Uterus (tissue), 3 donors: ENCODE measurements at regions not wholly inside any gene's neighbourhood (a gene's known extent, or its start where the extent isn't known, plus 50 kb on each side); places are given as distances from the start of the nearest gene placed in this dataset.

Experiments used
- DNase-seq, 2 donors: peaks; one replicate each; pipeline ENCODE4 v3.0.0-alpha.2; 2019 to 2020
- H3K27ac ChIP-seq, 2 donors: fragments of 200-600 bp; sonication (generic); 1 replicate in 1 of 2; 2 replicates in 1 of 2; pipeline ENCODE4 v1.5.1; 2016 to 2018
- H3K27me3 ChIP-seq, 2 donors: fragments of 200-600 bp; sonication (generic); one replicate each; pipeline ENCODE4 v1.5.1; 2018 to 2019; ENCODE audit warnings: control low read depth in 1 of 2
- H3K36me3 ChIP-seq, 2 donors: fragments of 200-600 bp; sonication (generic); one replicate each; pipeline ENCODE4 v1.5.1; 2019; ENCODE audit warnings: control low read depth in 1 of 2
- H3K4me1 ChIP-seq, 2 donors: fragments of 200-600 bp; sonication (generic); one replicate each; pipeline ENCODE4 v1.5.1; 2018 to 2019; ENCODE audit warnings: control low read depth in 1 of 2
- H3K4me3 ChIP-seq, 2 donors: fragments of 200-600 bp; sonication (generic); 1 replicate in 1 of 2; 2 replicates in 1 of 2; pipeline ENCODE4 v1.5.1; 2018 to 2019; ENCODE audit warnings: mild to moderate bottlenecking in 1 of 2
- H3K9me3 ChIP-seq, 2 donors: fragments of 200-600 bp; sonication (generic); one replicate each; pipeline ENCODE4 v1.5.1; 2019; ENCODE audit warnings: control low read depth in 1 of 2
- POLR2A ChIP-seq, 2 donors: fragments of 450-650 bp; IDR thresholded peaks; one replicate each; pipeline ENCODE4 v1.6.1; 2016; ENCODE audit warnings: antibody characterized with exemption in 2 of 2, mild to moderate bottlenecking in 1 of 2, moderate library complexity in 1 of 2
- intact Hi-C: fragments of 100-400 bp; cut with DNase I; formaldehyde crosslinking; loops from one replicate; pipeline ENCODE4 v1.15.1; 2023; ENCODE audit warnings: low total_unique reads
- TF ChIP-seq, protein P1 (sequence below), 4 experiments: fragments of 200-600 bp in 2 of 4; fragments of 450-650 bp in 2 of 4; sonication (generic) in 2 of 4; IDR thresholded peaks; one replicate each; pipeline ENCODE4 v1.5.1; 2016 to 2019; ENCODE audit warnings: antibody characterized with exemption in 4 of 4, mild to moderate bottlenecking in 2 of 4, moderate library complexity in 1 of 4
- donor health status: DM: yes; HTN: yes; CAD: no.

DNA sequence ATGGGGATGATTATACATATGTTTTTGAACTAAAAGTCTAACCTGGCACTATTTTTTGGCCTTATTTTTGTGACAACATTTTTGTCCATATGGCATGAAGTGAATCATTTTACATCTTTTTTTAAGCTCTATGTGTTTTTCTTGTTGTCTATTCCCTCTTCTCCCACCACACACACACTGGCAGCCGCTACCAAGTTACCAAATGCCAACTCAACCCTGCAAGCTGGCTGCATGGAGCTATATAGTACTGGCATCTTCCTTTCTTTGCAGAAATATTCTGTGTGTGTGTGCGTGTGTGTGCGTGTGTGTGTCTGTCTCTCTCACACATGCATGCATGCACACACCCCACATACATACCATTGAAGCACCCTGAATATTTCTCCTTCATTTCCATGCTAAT is 278.9 kb upstream of the SOX5 start:
- intact Hi-C loops: no loop called here
- H3K36me3 ChIP-seq: no peaks in the 10 kb centered on the region
- TF ChIP-seq, protein P1, sequence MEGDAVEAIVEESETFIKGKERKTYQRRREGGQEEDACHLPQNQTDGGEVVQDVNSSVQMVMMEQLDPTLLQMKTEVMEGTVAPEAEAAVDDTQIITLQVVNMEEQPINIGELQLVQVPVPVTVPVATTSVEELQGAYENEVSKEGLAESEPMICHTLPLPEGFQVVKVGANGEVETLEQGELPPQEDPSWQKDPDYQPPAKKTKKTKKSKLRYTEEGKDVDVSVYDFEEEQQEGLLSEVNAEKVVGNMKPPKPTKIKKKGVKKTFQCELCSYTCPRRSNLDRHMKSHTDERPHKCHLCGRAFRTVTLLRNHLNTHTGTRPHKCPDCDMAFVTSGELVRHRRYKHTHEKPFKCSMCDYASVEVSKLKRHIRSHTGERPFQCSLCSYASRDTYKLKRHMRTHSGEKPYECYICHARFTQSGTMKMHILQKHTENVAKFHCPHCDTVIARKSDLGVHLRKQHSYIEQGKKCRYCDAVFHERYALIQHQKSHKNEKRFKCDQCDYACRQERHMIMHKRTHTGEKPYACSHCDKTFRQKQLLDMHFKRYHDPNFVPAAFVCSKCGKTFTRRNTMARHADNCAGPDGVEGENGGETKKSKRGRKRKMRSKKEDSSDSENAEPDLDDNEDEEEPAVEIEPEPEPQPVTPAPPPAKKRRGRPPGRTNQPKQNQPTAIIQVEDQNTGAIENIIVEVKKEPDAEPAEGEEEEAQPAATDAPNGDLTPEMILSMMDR (IDR thresholded peaks at IDR 0.05): no peak
- TF ChIP-seq POLR2A (IDR thresholded peaks at IDR 0.05): no peak

DNA sequence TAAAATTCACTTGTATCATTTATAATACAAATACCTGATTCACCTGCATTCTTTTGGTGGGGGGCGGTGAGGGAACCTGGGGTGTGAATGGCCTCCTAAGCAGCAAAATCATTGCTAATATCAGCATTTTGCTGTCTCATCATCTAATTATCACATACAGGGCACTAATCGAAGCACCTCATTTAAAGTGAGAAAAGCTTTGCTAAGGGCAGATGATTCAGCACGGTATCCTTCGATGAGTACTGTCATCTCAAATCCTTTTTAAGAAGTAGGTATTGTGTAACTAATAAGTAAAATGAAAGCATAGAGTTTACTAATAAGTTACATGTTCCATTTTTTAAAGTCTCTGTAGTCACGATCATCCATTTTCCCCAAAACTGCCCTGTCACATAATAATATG is 278.1 kb upstream of the SOX5 start:
- Histone ChIP-seq H3K9me3 (no peaks in the 10 kb centered on the region), H3K4me1 (no peaks in the 10 kb centered on the region), H3K36me3 (no peaks in the 10 kb centered on the region), H3K4me3 (no peak overlapping the region), H3K27ac (no peak overlapping the region), H3K27me3 (no peaks in the 10 kb centered on the region)
- intact Hi-C loops: no loop called here
- no peak for DNase-seq
- TF ChIP-seq POLR2A (IDR thresholded peaks at IDR 0.05): no peak
- TF ChIP-seq, protein P1 (IDR thresholded peaks at IDR 0.05): no peak

More for the DNA sequence above, 278.9 kb upstream of the SOX5 start:
- Histone ChIP-seq H3K4me3 (no peak overlapping the region), H3K27me3 (no peaks in the 10 kb centered on the region), H3K4me1 (no peaks in the 10 kb centered on the region), H3K9me3 (no peaks in the 10 kb centered on the region), H3K27ac (no peak overlapping the region)
- DNase-seq: no peak

DNA sequence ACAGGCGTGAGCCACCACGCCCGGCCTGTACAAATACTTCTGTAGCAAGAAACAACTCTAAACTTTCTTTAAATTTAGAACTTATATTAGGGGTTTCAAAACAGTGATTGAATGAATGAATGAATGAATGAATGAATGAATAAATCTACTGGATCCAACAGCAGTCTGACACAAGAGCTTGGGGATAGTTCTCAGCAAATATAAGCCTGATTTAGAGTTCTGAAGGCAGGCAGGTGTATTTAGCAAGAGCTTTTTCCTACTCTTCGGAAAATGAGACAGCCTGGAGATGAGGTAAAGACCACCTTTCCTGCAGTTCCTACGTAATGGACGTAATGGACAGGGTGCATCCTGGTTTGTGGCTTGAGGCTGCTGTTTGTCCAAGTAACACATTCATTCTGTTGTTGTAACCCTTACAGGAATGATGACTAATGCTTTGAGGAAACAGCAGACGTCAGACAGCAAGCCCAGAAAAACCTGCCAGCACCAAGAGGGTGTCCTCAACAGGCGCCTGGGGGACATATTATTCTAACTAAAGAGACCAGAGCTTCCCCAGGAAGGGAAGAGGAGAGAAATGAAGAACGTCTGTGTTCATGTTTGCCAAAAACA is 277.4 kb upstream of the SOX5 start:
- DNase-seq: no peak
- TF ChIP-seq POLR2A (IDR thresholded peaks at IDR 0.05): no peak
- TF ChIP-seq, protein P1 (IDR thresholded peaks at IDR 0.05): no peak
- Histone ChIP-seq H3K4me1 (no peaks in the 10 kb centered on the region), H3K4me3 (no peak overlapping the region), H3K9me3 (no peaks in the 10 kb centered on the region), H3K27ac (no peak overlapping the region), H3K36me3 (no peaks in the 10 kb centered on the region), H3K27me3 (no peaks in the 10 kb centered on the region)
- intact Hi-C loops: no loop called here

DNA sequence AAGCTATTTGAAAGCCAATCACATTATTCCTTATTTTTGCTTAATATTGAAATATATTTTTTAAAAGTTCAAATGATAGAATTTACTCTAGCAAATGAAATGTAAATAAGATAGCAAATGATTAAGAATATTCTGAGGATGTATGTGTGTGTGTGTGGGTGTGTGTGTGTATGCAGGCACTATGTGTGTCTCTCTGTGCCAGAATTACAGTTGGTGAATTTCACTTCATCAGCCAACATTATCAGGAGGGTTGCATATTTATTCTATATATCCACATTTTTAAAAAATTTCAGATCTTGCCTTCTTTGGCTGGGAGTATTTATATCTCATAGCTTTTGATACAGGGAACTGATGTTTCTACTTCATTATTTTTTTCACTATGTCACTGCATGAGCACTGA is 274.9 kb upstream of the SOX5 start:
- TF ChIP-seq POLR2A (IDR thresholded peaks at IDR 0.05): no peak
- TF ChIP-seq, protein P1 (IDR thresholded peaks at IDR 0.05): no peak
- no peaks in the 10 kb centered on the region for H3K36me3 ChIP-seq
- H3K9me3 ChIP-seq: no peaks in the 10 kb centered on the region
- intact Hi-C loops: no loop called here
- H3K27ac ChIP-seq: no peak overlapping the region
- H3K27me3 ChIP-seq: no peaks in the 10 kb centered on the region
- H3K4me3 ChIP-seq: no peak overlapping the region
- H3K4me1 ChIP-seq: no peaks in the 10 kb centered on the region
- no peak for DNase-seq

DNA sequence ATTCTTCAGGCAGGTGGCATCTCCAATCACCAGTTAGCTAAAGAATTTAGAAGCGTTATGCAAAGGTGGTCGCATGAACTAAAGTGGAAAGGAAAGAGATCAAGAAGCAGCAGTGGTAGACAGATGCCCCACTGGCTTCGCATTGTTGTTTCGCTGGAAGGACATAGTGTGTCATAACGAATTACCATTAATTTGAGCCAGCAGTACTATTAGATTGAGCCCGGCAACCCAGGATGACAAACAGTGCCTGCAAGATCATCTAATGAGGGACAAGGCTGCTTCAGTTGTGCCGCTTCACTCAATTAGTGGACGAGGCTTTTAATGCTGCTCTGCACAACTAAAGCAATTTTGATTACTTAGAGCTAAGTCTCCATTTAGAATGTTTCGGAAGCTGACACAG is 274.5 kb upstream of the SOX5 start:
- Histone ChIP-seq H3K4me3 (no peak overlapping the region), H3K36me3 (no peaks in the 10 kb centered on the region), H3K27ac (no peak overlapping the region), H3K4me1 (no peaks in the 10 kb centered on the region), H3K9me3 (no peaks in the 10 kb centered on the region), H3K27me3 (no peaks in the 10 kb centered on the region)
- DNase-seq: no peak
- intact Hi-C loops: no loop called here
- TF ChIP-seq POLR2A (IDR thresholded peaks at IDR 0.05): no peak
- TF ChIP-seq, protein P1 (IDR thresholded peaks at IDR 0.05): no peak
